ENCODE measurements at regions not wholly inside any gene's neighbourhood (a gene's known extent, or its start where the extent isn't known, plus 50 kb on each side); places are given as distances from the start of the nearest gene placed in this dataset.

DNA sequence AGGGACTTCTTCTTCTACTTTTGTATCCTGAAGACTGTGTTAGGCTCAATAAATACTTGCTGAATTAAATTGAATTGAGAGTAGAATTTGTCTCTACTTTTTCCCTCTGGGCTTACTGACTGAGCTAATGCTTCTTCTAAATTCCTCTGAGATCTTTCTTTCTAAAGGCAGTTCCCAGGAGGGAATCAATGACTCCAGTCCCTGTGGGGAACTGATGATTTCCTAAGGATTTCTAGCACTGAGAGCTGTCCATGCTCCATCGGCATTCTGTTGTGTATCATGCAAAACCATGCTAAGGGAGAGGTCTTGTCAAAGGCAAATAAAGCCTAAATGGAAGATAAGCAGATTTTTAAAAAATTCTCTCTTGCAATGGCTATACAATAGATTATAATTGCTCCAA lies 148.8 kb upstream of the KIRREL3 start:
- DNase-seq (ENCODE audit: low spot score in 2 of 2) (no peak), ATAC-seq (no peak)
- H3K36me3 Mint-ChIP-seq = no peaks in the 10 kb centered on the region
- no peak overlapping the region for H3K27ac Mint-ChIP-seq
- no peaks in the 10 kb centered on the region for H3K4me1 Mint-ChIP-seq
- H3K9me3 Mint-ChIP-seq = no peaks in the 10 kb centered on the region
- no peak overlapping the region for H3K4me3 Mint-ChIP-seq

GRCh38 chr11:127143251-127143650 lies 142.7 kb upstream of the KIRREL3 start:
- no peak overlapping the region for H3K27ac Mint-ChIP-seq
- H3K4me1 Mint-ChIP-seq = no peaks in the 10 kb centered on the region
- no peak overlapping the region for H3K4me3 Mint-ChIP-seq
- no peak for ATAC-seq
- no peaks in the 10 kb centered on the region for H3K9me3 Mint-ChIP-seq
- H3K36me3 Mint-ChIP-seq = no peaks in the 10 kb centered on the region
- no peak for DNase-seq (ENCODE audit: low spot score in 2 of 2)

- Mint-ChIP-seq H3K27ac (no peak overlapping the region), H3K4me3 (no peak overlapping the region), H3K36me3 (no peaks in the 10 kb centered on the region), H3K4me1 (no peaks in the 10 kb centered on the region), H3K9me3 (peaks cover 2% of the 10 kb centered on the region)
- ATAC-seq (no peak), DNase-seq (ENCODE audit: low spot score in 2 of 2) (no peak)
Observed at GRCh38 chr11:127138613-127139012, 138.0 kb upstream of the KIRREL3 start.

GRCh38 chr11:127137771-127138280 lies 137.3 kb upstream of the KIRREL3 start:
- Mint-ChIP-seq H3K27ac (no peak overlapping the region), H3K9me3 (peaks cover 3% of the 10 kb centered on the region), H3K36me3 (no peaks in the 10 kb centered on the region), H3K4me3 (no peak overlapping the region), H3K4me1 (no peaks in the 10 kb centered on the region)
- no peak for ATAC-seq
- no peak for DNase-seq (ENCODE audit: low spot score in 2 of 2)

DNA sequence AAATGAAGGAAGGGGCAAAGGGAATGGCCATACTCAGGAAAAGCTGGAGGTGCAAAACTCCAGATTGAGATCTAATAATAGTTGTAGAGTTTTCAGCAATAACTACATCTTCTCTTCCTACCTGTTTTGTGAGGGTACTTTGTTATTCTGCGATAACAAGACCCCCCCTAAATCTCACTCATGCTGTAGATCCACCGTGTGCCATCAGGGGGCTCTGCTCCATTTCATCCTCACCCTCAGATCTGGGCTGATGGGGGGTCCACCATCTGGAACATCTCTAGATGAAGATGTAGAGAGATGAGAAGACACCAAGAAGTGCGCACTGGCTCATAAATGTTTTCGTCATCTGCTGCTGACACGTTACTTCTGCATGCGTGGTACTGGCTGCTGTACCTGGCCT lies 135.9 kb upstream of the KIRREL3 start:
- Mint-ChIP-seq H3K4me3 (no peak overlapping the region), H3K36me3 (no peaks in the 10 kb centered on the region), H3K27ac (no peak overlapping the region), H3K4me1 (no peaks in the 10 kb centered on the region), H3K9me3 (peaks cover 3% of the 10 kb centered on the region)
- DNase-seq (ENCODE audit: low spot score in 2 of 2) (no peak), ATAC-seq (no peak)

GRCh38 chr11:127135256-127135655 lies 134.7 kb upstream of the KIRREL3 start:
- no peak for DNase-seq (ENCODE audit: low spot score in 2 of 2)
- Mint-ChIP-seq H3K4me3 (no peak overlapping the region), H3K27ac (no peak overlapping the region), H3K9me3 (peaks cover 3% of the 10 kb centered on the region), H3K36me3 (no peaks in the 10 kb centered on the region), H3K4me1 (no peaks in the 10 kb centered on the region)
- ATAC-seq = no peak

GRCh38 chr11:127133061-127133460 lies 132.5 kb upstream of the KIRREL3 start:
- Mint-ChIP-seq H3K4me1 (no peaks in the 10 kb centered on the region), H3K4me3 (no peak overlapping the region), H3K9me3 (peaks cover 3% of the 10 kb centered on the region), H3K36me3 (no peaks in the 10 kb centered on the region), H3K27ac (no peak overlapping the region)
- ATAC-seq (no peak), DNase-seq (ENCODE audit: low spot score in 2 of 2) (no peak)

GRCh38 chr11:127130321-127130720 lies 129.8 kb upstream of the KIRREL3 start:
- Mint-ChIP-seq H3K36me3 (no peaks in the 10 kb centered on the region), H3K27ac (no peak overlapping the region), H3K9me3 (peaks cover 3% of the 10 kb centered on the region), H3K4me1 (no peaks in the 10 kb centered on the region), H3K4me3 (no peak overlapping the region)
- no peak for DNase-seq (ENCODE audit: low spot score in 2 of 2)
- ATAC-seq = no peak

DNA sequence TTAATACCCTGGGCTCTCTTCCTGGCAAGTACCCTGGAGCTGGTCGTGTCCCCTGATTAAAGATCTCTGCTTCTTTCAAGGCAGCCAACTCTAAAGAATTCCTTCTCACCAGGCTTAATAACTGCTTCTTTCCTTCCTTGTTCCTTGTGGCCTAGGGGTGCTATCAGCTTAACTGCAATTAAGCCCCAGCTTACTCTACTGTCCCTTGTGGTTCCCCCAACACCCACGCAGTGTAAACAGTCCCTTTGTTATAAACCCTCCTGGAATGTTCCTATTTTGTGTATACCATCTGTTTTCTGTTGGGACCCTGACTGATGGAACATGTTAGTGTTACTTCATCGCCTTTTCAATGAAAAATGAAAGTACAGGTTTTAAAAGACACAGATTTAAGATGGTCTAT lies 126.4 kb upstream of the KIRREL3 start:
- ATAC-seq (no peak), DNase-seq (ENCODE audit: low spot score in 2 of 2) (no peak)
- H3K36me3 Mint-ChIP-seq = no peaks in the 10 kb centered on the region
- H3K4me3 Mint-ChIP-seq = no peak overlapping the region
- H3K4me1 Mint-ChIP-seq = no peaks in the 10 kb centered on the region
- peaks cover 3% of the 10 kb centered on the region for H3K9me3 Mint-ChIP-seq
- no peak overlapping the region for H3K27ac Mint-ChIP-seq

DNA sequence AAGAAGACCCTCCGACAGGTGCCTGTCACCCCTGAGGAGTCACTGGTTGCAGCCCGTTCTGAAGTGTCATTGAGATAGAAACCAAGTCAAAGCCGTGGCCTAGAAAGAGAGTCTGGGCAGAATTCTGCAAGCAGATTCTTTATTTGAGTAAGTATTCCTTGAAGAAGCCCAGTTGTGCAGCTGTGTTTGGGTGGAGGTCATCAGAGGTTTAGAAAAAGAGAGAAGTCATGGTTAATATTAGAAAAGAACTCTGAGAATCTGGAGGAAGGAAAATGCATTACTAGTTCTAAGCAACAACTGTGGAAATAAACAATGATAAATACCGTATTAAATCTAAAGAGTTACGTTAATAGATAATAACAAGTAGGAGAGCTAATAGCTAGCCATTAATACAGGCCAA lies 118.8 kb upstream of the KIRREL3 start:
- Mint-ChIP-seq H3K36me3 (no peaks in the 10 kb centered on the region), H3K4me3 (no peak overlapping the region), H3K4me1 (no peaks in the 10 kb centered on the region), H3K9me3 (peaks cover 3% of the 10 kb centered on the region), H3K27ac (no peak overlapping the region)
- ATAC-seq (no peak), DNase-seq (ENCODE audit: low spot score in 2 of 2) (no peak)

GRCh38 chr11:127118811-127119210 lies 118.2 kb upstream of the KIRREL3 start:
- Mint-ChIP-seq H3K36me3 (no peaks in the 10 kb centered on the region), H3K4me1 (no peaks in the 10 kb centered on the region), H3K4me3 (no peak overlapping the region), H3K9me3 (peaks cover 3% of the 10 kb centered on the region), H3K27ac (no peak overlapping the region)
- ATAC-seq = no peak
- DNase-seq (ENCODE audit: low spot score in 2 of 2) = no peak

- H3K9me3 Mint-ChIP-seq = no peaks in the 10 kb centered on the region
- H3K27ac Mint-ChIP-seq = no peak overlapping the region
- no peaks in the 10 kb centered on the region for H3K4me1 Mint-ChIP-seq
- H3K36me3 Mint-ChIP-seq = no peaks in the 10 kb centered on the region
- DNase-seq (ENCODE audit: low spot score in 2 of 2) (no peak), ATAC-seq (no peak)
- H3K4me3 Mint-ChIP-seq = no peak overlapping the region
Observed at GRCh38 chr11:127117231-127117739, 116.7 kb upstream of the KIRREL3 start.

- no peak overlapping the region for H3K27ac Mint-ChIP-seq
- no peaks in the 10 kb centered on the region for H3K4me1 Mint-ChIP-seq
- H3K9me3 Mint-ChIP-seq = no peaks in the 10 kb centered on the region
- H3K36me3 Mint-ChIP-seq = no peaks in the 10 kb centered on the region
- DNase-seq (ENCODE audit: low spot score in 2 of 2) (no peak), ATAC-seq (no peak)
- H3K4me3 Mint-ChIP-seq = no peak overlapping the region
Observed at GRCh38 chr11:127115844-127116243, 115.3 kb upstream of the KIRREL3 start.

DNA sequence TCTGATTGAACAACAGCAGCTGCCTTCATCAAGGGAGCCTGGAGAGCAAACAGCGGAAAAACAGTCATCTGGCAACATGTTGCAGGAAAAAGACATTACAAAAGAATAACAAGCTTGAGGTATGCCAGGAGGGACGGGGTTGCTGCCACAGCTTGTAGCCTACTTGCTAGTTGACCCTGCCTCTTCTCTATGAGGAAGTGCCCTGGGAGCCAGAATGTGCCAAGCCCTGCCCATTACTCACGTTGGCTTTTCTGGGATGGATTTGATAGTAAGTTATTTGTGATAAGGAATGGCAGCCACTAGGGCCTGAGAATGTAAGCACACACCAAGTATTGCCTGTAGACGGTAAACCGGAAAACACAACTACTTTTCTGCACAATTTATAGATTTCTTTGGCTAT lies 113.5 kb upstream of the KIRREL3 start:
- H3K36me3 Mint-ChIP-seq = no peaks in the 10 kb centered on the region
- no peak overlapping the region for H3K4me3 Mint-ChIP-seq
- no peak for ATAC-seq
- H3K4me1 Mint-ChIP-seq = no peaks in the 10 kb centered on the region
- no peak overlapping the region for H3K27ac Mint-ChIP-seq
- no peak for DNase-seq (ENCODE audit: low spot score in 2 of 2)
- no peaks in the 10 kb centered on the region for H3K9me3 Mint-ChIP-seq

DNA sequence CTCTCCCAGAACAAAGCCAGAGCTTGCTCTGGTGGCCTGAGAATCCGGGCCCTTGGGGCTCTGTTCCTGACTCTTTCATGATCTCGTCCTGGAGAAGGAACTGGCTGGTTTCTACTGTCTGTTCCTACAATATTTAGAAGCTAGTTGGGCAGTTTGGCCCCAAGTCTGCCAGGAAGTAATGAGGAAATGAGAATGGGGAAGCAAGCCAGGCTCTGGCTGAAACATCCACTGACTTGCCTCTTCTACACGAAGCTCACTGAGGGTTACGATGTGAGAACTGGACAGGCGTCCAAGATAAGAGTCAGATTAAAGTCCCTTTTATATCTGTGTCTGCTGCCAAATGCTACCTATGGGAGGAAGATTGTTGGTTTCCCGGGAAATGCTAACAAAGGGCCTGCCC lies 110.0 kb upstream of the KIRREL3 start:
- no peaks in the 10 kb centered on the region for H3K36me3 Mint-ChIP-seq
- no peaks in the 10 kb centered on the region for H3K9me3 Mint-ChIP-seq
- no peak overlapping the region for H3K4me3 Mint-ChIP-seq
- no peak for DNase-seq (ENCODE audit: low spot score in 2 of 2)
- ATAC-seq = no peak
- H3K4me1 Mint-ChIP-seq = no peaks in the 10 kb centered on the region
- H3K27ac Mint-ChIP-seq = no peak overlapping the region

- DNase-seq (ENCODE audit: low spot score in 2 of 2) (no peak), ATAC-seq (no peak)
- no peaks in the 10 kb centered on the region for H3K9me3 Mint-ChIP-seq
- no peak overlapping the region for H3K27ac Mint-ChIP-seq
- no peaks in the 10 kb centered on the region for H3K36me3 Mint-ChIP-seq
- H3K4me1 Mint-ChIP-seq = no peaks in the 10 kb centered on the region
- H3K4me3 Mint-ChIP-seq = no peak overlapping the region
Observed at GRCh38 chr11:127109796-127110480, 109.4 kb upstream of the KIRREL3 start.
